ENCODE measurements at regions not wholly inside any gene's neighbourhood (a gene's known extent, or its start where the extent isn't known, plus 50 kb on each side); places are given as distances from the start of the nearest gene placed in this dataset.

- no peak for DNase-seq (ENCODE audit: low read depth, low spot score)
- no peak overlapping the region for H3K4me3 ChIP-seq (ENCODE audit: low read depth, low read length)
- CTCF ChIA-PET = no interaction called here
- no peak for TF ChIP-seq CTCF (IDR thresholded peaks at IDR 0.05; ENCODE audit: insufficient read depth, low read length, missing control alignments)
- POLR2A ChIA-PET = no interaction called here
These were observed 185.0 kb upstream of the NRXN3 start for GRCh38 chr14:77985211-77985615.

- no peak overlapping the region for H3K4me3 ChIP-seq (ENCODE audit: low read depth, low read length)
- no peak for TF ChIP-seq CTCF (IDR thresholded peaks at IDR 0.05; ENCODE audit: insufficient read depth, low read length, missing control alignments)
- CTCF ChIA-PET = no interaction called here
- POLR2A ChIA-PET = no interaction called here
- no peak for DNase-seq (ENCODE audit: low read depth, low spot score)
These were observed 183.4 kb upstream of the NRXN3 start for GRCh38 chr14:77986773-77987172.

GRCh38 chr14:77988096-77988870 is 181.9 kb upstream of the NRXN3 start:
- H3K4me3 ChIP-seq (ENCODE audit: low read depth, low read length) = no peak overlapping the region
- POLR2A ChIA-PET = no interaction called here
- no peak for TF ChIP-seq CTCF (IDR thresholded peaks at IDR 0.05; ENCODE audit: insufficient read depth, low read length, missing control alignments)
- CTCF ChIA-PET = interaction anchor here (1.4 kb wide), 1 partner anchor 127 kb away, joined by 5 read pairs; no protein-coding TSS in a partner anchor
- no peak for DNase-seq (ENCODE audit: low read depth, low spot score)

- CTCF ChIA-PET = interaction anchor here (1.4 kb wide), 1 partner anchor 127 kb away, joined by 5 read pairs; no protein-coding TSS in a partner anchor
- H3K4me3 ChIP-seq (ENCODE audit: low read depth, low read length) = no peak overlapping the region
These were observed 181.2 kb upstream of the NRXN3 start for GRCh38 chr14:77988970-77989369.

GRCh38 chr14:77989441-77989991 is 180.7 kb upstream of the NRXN3 start:
- no peak for TF ChIP-seq CTCF (IDR thresholded peaks at IDR 0.05; ENCODE audit: insufficient read depth, low read length, missing control alignments)
- CTCF ChIA-PET = interaction anchor here (1.4 kb wide), 1 partner anchor 128 kb away, joined by 5 read pairs; no protein-coding TSS in a partner anchor
- H3K4me3 ChIP-seq (ENCODE audit: low read depth, low read length) = no peak overlapping the region
- POLR2A ChIA-PET = no interaction called here
- DNase-seq (ENCODE audit: low read depth, low spot score) = no peak

More at GRCh38 chr14:77988970-77989369, 181.2 kb upstream of the NRXN3 start:
- no peak for DNase-seq (ENCODE audit: low read depth, low spot score)
- no peak for TF ChIP-seq CTCF (IDR thresholded peaks at IDR 0.05; ENCODE audit: insufficient read depth, low read length, missing control alignments)
- POLR2A ChIA-PET = no interaction called here

GRCh38 chr14:77990337-77990736 is 179.8 kb upstream of the NRXN3 start:
- CTCF ChIA-PET = no interaction called here
- no peak overlapping the region for H3K4me3 ChIP-seq (ENCODE audit: low read depth, low read length)
- POLR2A ChIA-PET = no interaction called here
- no peak for TF ChIP-seq CTCF (IDR thresholded peaks at IDR 0.05; ENCODE audit: insufficient read depth, low read length, missing control alignments)
- DNase-seq (ENCODE audit: low read depth, low spot score) = no peak
